ENCODE measurements at regions not wholly inside any gene's neighbourhood (a gene's known extent, or its start where the extent isn't known, plus 50 kb on each side); places are given as distances from the start of the nearest gene placed in this dataset.

- Histone ChIP-seq H4K8ac (ENCODE audit: low read depth in 2 of 2, low read length in 2 of 2) (no peak overlapping the region; a peak in 1 of 4 replicates), H4K91ac (ENCODE audit: insufficient read depth, low read depth, low read length) (no peak overlapping the region), H2AK5ac (ENCODE audit: low read depth, low read length) (no peak overlapping the region), H3K4ac (ENCODE audit: low read depth, low read length) (no peak overlapping the region), H3K9ac (ENCODE audit: low read depth, low read length) (no peak overlapping the region), H3K36me3 (ENCODE audit: control insufficient read depth, insufficient read depth, low read length) (no peaks in the 10 kb centered on the region), H3K23ac (ENCODE audit: low read depth, low read length) (no peak overlapping the region), H3K4me3 (ENCODE audit: insufficient read depth, low read depth, low read length) (no peak overlapping the region), H3K4me2 (ENCODE audit: low read depth, low read length) (no peak overlapping the region), H2BK15ac (ENCODE audit: low read depth, low read length) (no peak overlapping the region), H2AK9ac (replicated peaks; ENCODE audit: low read depth, low read length, poor library complexity) (no peak overlapping the region), H2BK120ac (ENCODE audit: low read depth, low read length) (no peak overlapping the region), H2AFZ (replicated peaks; ENCODE audit: low read length, poor library complexity) (no peak overlapping the region), H3K27me3 (ENCODE audit: control insufficient read depth, insufficient read depth, low read length) (no peaks in the 10 kb centered on the region), H3K9me3 (ENCODE audit: control insufficient read depth, insufficient read depth, low read length) (no peaks in the 10 kb centered on the region; the same call in 1 of the 2 replicates), H3K27ac (ENCODE audit: insufficient read depth, low read length) (no peak overlapping the region), H3K9me1 (ENCODE audit: insufficient read depth, low read length) (no peaks in the 10 kb centered on the region), H4K20me1 (ENCODE audit: insufficient read depth, low read length) (no peaks in the 10 kb centered on the region), H3K79me1 (ENCODE audit: low read depth in 1 of 2, low read length in 2 of 2) (no peaks in the 10 kb centered on the region), H2BK5ac (ENCODE audit: low read depth, low read length, poor library complexity, severe bottlenecking) (no peak overlapping the region), H2BK20ac (ENCODE audit: low read depth, low read length) (no peak overlapping the region), H3K56ac (ENCODE audit: extremely low read depth, insufficient read depth, low read length) (no peak overlapping the region), H3K4me1 (ENCODE audit: control insufficient read depth, insufficient read depth, low read length) (no peaks in the 10 kb centered on the region; the same call in 1 of the 2 replicates), H3K14ac (replicated peaks; ENCODE audit: low read depth, low read length) (no peak overlapping the region), H4K5ac (ENCODE audit: low read depth, low read length) (no peak overlapping the region), H3K18ac (ENCODE audit: low read depth, low read length) (no peak overlapping the region)
- in situ Hi-C loops (cut with MboI; ENCODE audit: low sequenced_read_pairs) = no loop called here
- no CpG with 5 or more reads among the region's 5 CpGs for WGBS, 2 experiments (ENCODE audit: extremely low coverage in 2 of 2, insufficient read length in 1 of 2)
- DNase-seq (no peak), ATAC-seq (ENCODE audit: low read depth) (no peak)
- ChIA-PET POLR2A (ENCODE audit: unreplicated experiment) (no interaction called here), CTCF (no interaction called here)
- dilution Hi-C loops (cut with HindIII; ENCODE audit: low sequenced_read_pairs, unreplicated experiment) = no loop called here
- BruUV-seq (replicated peaks) = no TSS peak
- intact Hi-C loops (cut with micrococcal nuclease) = no loop called here
- TF ChIP-seq SMC3 (IDR thresholded peaks at IDR 0.05; ENCODE audit: low read depth, low read length) = no peak
- no peak for TF ChIP-seq FOS (IDR thresholded peaks at IDR 0.05; ENCODE audit: low read depth, low read length)
Measured at GRCh38 chr4:188695261-188695660, 556.0 kb downstream of the TRIML1 start.

Measured in IMR-90 (cell line).